Endothelial cell of umbilical vein (primary cell): ENCODE measurements at regions not wholly inside any gene's neighbourhood (a gene's known extent, or its start where the extent isn't known, plus 50 kb on each side); places are given as distances from the start of the nearest gene placed in this dataset.

ENCODE experiments used
- BruUV-seq: library from RNA; stranded (reverse); fragments of 400-500 nt; replicated peaks from 2 replicates; lab custom pipeline; 2021; lab: Mats Ljungman, UMichigan
- CTCF ChIA-PET: fragments of 300-600, 350-600 bp; sonication (Branson Sonifier 250); formaldehyde crosslinking; loops from one replicate; lab custom pipeline; 2021; ENCODE audit warnings: antibody characterized with exemption, inconsistent platforms; lab: Charles Lee
- POLR2A ChIA-PET: fragments of 300-600, 350-600 bp; sonication (Branson Sonifier 250); formaldehyde crosslinking; loops from one replicate; lab custom pipeline; 2021; ENCODE audit warnings: antibody characterized with exemption, inconsistent platforms; lab: Charles Lee
- DNase-seq: peaks from one replicate; pipeline ENCODE4 v3.0.0-alpha.2; 2011; ENCODE audit warnings: low read depth, low spot score
- FAIRE-seq: peaks from 2 replicates; lab custom pipeline; 2011; peaks lifted over from hg19 to GRCh38; lab: Jason Lieb, UNC
- H2AFZ ChIP-seq: 2 replicates; pipeline ENCODE4 v1.6.0; 2012; ENCODE audit warnings: low read depth, low read length, control low read depth, inconsistent platforms
- H3K27ac ChIP-seq: 2 replicates; pipeline ENCODE4 v1.5.1; 2011; ENCODE audit warnings: low read depth, mild to moderate bottlenecking, control low read depth, low read length, moderate library complexity; ENCODE audit not compliant: insufficient read depth
- H3K27me3 ChIP-seq, 2 experiments: 2 replicates each; pipeline versions ENCODE4 v1.6.0 to v1.6.1; 2011; ENCODE audit warnings: low read length in 2 of 2, mixed read lengths in 1 of 2; ENCODE audit not compliant: control insufficient read depth in 2 of 2, insufficient read depth in 2 of 2
- H3K36me3 ChIP-seq, 2 experiments: 2 replicates in 1 of 2; 3 replicates in 1 of 2; pipeline ENCODE4 v1.5.1; 2011; ENCODE audit warnings: low read length in 2 of 2, mild to moderate bottlenecking in 1 of 2, moderate library complexity in 1 of 2; ENCODE audit not compliant: control insufficient read depth in 2 of 2, insufficient read depth in 2 of 2; ENCODE audit errors: extremely low read depth in 1 of 2
- H3K4me1 ChIP-seq: 3 replicates; pipeline ENCODE4 v1.5.1; 2011; ENCODE audit warnings: mild to moderate bottlenecking, low read length; ENCODE audit not compliant: control insufficient read depth, insufficient read depth; ENCODE audit errors: extremely low read depth
- H3K4me2 ChIP-seq: 2 replicates; pipeline ENCODE4 v1.6.1; 2011; ENCODE audit warnings: low read length, control low read depth, mixed read lengths; ENCODE audit not compliant: insufficient read depth
- H3K4me3 ChIP-seq, 3 experiments: fragments of 200-600 bp in 1 of 3; sonication (generic), shearing (Covaris generic) in 1 of 3; replicated peaks in 1 of 3; 2 replicates each; pipeline ENCODE4 v1.5.1; 2011 to 2016; ENCODE audit warnings: control low read depth in 3 of 3, low read length in 3 of 3, mild to moderate bottlenecking in 2 of 3, inconsistent platforms in 1 of 3, low read depth in 1 of 3, moderate library complexity in 1 of 3; ENCODE audit not compliant: insufficient read depth in 1 of 3
- H3K79me2 ChIP-seq: 2 replicates; pipeline ENCODE4 v1.6.0; 2012; ENCODE audit warnings: low read length, inconsistent platforms; ENCODE audit not compliant: control insufficient read depth, insufficient read depth
- H3K9ac ChIP-seq: replicated peaks from 2 replicates; pipeline ENCODE3; 2011; ENCODE audit warnings: low read length, control low read depth; ENCODE audit not compliant: insufficient read depth; ENCODE audit errors: extremely low read depth
- H3K9me1 ChIP-seq: replicated peaks from 3 replicates; pipeline ENCODE4 v1.6.0; 2011; ENCODE audit warnings: mild to moderate bottlenecking, low read length; ENCODE audit not compliant: control insufficient read depth, insufficient read depth; ENCODE audit errors: extremely low read depth
- H3K9me3 ChIP-seq: replicated peaks from 2 replicates; pipeline ENCODE4 v1.5.1; 2012; ENCODE audit warnings: low read length, inconsistent platforms; ENCODE audit not compliant: control insufficient read depth, insufficient read depth
- H4K20me1 ChIP-seq: replicated peaks from 2 replicates; pipeline ENCODE3; 2011; ENCODE audit warnings: mild to moderate bottlenecking, low read length; ENCODE audit not compliant: control insufficient read depth, insufficient read depth; ENCODE audit errors: extremely low read depth
- GATA2 ChIP-seq: IDR thresholded peaks from 2 replicates; pipeline ENCODE4 v1.7.0; 2011; ENCODE audit warnings: low read depth, mild to moderate bottlenecking, moderate library complexity, mixed read lengths, low read length; ENCODE audit not compliant: insufficient read length, insufficient read depth
- MAX ChIP-seq: IDR thresholded peaks from 2 replicates; pipeline ENCODE4 v1.6.1; 2011; ENCODE audit not compliant: insufficient read depth, insufficient read length
- MYC ChIP-seq: IDR thresholded peaks from one replicate; pipeline ENCODE4 v1.6.1; 2011; ENCODE audit warnings: mild to moderate bottlenecking, low read depth, low read length
- POLR2A ChIP-seq: IDR thresholded peaks from 2 replicates; pipeline ENCODE4 v1.6.1; 2012; ENCODE audit warnings: low read depth, mild to moderate bottlenecking, control low read depth, low read length
- dilution Hi-C: fragments of 300-500 bp; cut with MboI; formaldehyde crosslinking; loops from one replicate; pipeline ENCODE4 v1.15.0; 2019; ENCODE audit warnings: low sequenced_read_pairs; ENCODE audit not compliant: extremely low pct_ligation_motif_present
- intact Hi-C: fragments of 100-400 bp; cut with micrococcal nuclease; formaldehyde crosslinking; loops from one replicate; pipeline ENCODE4 v1.10.0; 2022

- no peaks in the 10 kb centered on the region for H3K9me1 ChIP-seq
- no peak overlapping the region for H3K9ac ChIP-seq
- H3K4me1 ChIP-seq = no peaks in the 10 kb centered on the region
- no peak overlapping the region for H3K4me3 ChIP-seq
- no peak overlapping the region for H3K4me2 ChIP-seq
- H3K36me3 ChIP-seq = no peaks in the 10 kb centered on the region
- no peaks in the 10 kb centered on the region for H3K79me2 ChIP-seq
- DNase-seq (no peak), FAIRE-seq (no peak)
- H3K27me3 ChIP-seq = no peaks in the 10 kb centered on the region
- no peak overlapping the region for H2AFZ ChIP-seq
- TF ChIP-seq MAX (no peak), POLR2A (no peak), MYC (no peak)
- CTCF ChIA-PET = no interaction called here
- POLR2A ChIA-PET = no interaction called here
- no peaks in the 10 kb centered on the region for H4K20me1 ChIP-seq
- peaks cover 6% of the 10 kb centered on the region for H3K9me3 ChIP-seq
- intact Hi-C loops (no loop called here), dilution Hi-C loops (no loop called here)
- BruUV-seq = no TSS peak
- H3K27ac ChIP-seq = no peak overlapping the region
Observed at GRCh38 chr21:22145545-22145944, 1147.3 kb downstream of the NCAM2 start.

DNA sequence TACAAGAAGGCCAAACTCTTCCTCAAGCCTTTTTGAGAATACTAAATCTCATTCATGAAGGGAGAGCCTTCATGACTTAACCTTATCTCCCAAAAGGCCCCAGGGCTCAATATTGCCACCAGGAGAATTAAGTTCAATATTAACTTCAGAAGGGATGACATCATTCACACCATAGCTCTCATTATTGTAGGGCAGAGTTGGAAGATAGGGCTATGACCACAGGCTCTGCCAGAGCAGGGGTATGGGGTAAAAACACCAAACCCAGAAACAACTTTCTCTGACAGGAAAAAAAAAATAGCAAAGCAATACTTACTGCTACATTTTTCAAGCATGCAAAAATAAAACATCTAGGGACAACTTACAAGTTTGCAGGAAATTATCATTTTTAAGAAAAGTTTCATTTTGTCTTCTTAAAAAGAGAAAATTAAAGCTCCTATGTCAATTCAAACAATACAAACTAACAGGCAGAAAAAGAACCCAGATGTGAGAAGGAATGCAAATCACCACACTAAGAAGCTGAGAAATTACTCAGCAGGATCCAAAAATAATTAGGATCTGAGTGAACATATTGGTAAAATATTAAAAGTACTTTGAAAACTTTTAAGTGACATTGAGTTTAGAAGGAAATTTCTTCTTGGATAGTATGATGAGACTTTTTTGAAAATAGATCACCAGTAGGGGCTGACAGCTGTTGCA, 1156.5 kb downstream of the NCAM2 start:
- Histone ChIP-seq H3K4me1 (no peaks in the 10 kb centered on the region), H3K27ac (no peak overlapping the region), H4K20me1 (no peaks in the 10 kb centered on the region), H3K27me3 (no peaks in the 10 kb centered on the region), H3K36me3 (no peaks in the 10 kb centered on the region), H3K79me2 (no peaks in the 10 kb centered on the region), H3K9me3 (peaks cover 4% of the 10 kb centered on the region), H3K9me1 (no peaks in the 10 kb centered on the region), H3K4me3 (no peak overlapping the region), H2AFZ (no peak overlapping the region), H3K4me2 (no peak overlapping the region), H3K9ac (no peak overlapping the region)
- TF ChIP-seq GATA2 = no peak
- TF ChIP-seq MAX = no peak
- TF ChIP-seq POLR2A = no peak
- TF ChIP-seq MYC = no peak
- DNase-seq = no peak
- ChIA-PET POLR2A (no interaction called here), CTCF (no interaction called here)
- intact Hi-C loops (no loop called here), dilution Hi-C loops (no loop called here)
- FAIRE-seq = no peak
- BruUV-seq = no TSS peak
